HK-2 (cell line): ENCODE measurements at regions not wholly inside any gene's neighbourhood (a gene's known extent, or its start where the extent isn't known, plus 50 kb on each side); places are given as distances from the start of the nearest gene placed in this dataset.

Experiments used
- DNase-seq: peaks from one replicate; pipeline ENCODE4 v3.0.0-alpha.2; 2018; ENCODE audit not compliant: unreplicated experiment

DNA sequence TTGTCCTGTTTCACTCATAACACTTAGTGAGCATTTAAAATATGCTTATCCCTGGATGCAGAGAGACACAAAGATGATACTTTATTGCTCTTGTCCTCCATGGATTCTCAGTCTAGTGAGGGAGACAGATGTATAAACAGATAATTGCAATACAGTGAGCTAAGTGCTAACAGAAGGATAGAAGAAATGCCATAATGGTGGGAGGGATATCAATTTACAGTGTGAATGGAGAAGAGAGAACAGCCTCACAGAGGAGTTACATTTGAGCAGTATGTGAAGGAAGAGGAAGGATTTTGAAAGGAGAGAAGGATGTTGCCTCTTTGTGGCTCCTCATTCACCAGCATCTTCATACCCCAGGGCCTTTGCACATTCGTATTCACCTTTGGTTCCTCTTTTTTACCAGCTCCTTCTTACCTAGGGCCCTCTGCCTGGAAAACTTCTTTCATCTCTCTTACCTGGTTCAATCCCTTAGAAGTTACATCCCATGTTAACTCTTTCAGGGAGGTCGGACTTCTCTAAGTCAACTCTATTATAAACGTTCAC is 341.7 kb downstream of the PRL start:
- DNase-seq = no peak

DNA sequence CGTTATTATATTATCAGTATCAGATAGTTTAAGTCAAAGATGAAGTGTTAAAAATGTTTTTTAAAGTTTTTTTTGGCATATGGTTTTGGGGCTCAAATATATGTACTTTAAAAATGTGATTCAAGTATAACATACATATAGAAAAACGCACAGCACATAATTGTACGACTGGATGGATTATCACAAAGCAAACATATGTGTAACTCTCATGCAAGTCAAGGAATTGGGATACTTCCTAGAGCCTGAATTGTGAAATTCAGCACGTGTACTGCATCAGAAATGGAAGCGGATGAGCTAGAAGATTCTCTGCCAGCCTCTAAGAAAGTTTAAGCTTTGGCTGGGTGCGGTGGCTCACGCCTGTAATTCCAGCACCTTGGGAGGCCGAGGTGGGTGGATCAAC is 340.9 kb downstream of the PRL start:
- DNase-seq = no peak

DNA sequence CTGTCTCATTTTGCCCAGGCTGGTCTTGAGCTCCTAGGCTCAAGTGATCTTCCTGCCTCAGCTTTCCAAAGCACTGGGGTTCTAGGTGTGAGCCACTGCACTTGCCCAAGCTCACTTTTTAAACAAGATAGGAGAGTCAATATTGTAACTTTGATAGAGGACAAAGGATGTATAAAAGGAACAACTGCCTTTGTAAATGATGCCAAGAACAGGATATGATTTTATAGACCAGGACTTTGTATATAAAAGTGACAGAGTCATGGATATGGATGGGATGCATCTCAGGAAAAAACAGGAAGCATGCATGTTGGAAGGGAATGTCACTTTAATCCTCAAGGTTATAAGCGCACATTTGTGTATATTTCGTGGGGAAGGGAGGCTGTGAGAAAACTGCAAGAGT is 338.4 kb downstream of the PRL start:
- no peak for DNase-seq

- DNase-seq = no peak
Measured at GRCh38 chr6:21961226-21961625, 335.6 kb downstream of the PRL start.

- no peak for DNase-seq
Measured at GRCh38 chr6:21965016-21965415, 331.8 kb downstream of the PRL start.

- no peak for DNase-seq
Measured at GRCh38 chr6:21965953-21966539, 330.8 kb downstream of the PRL start.

DNA sequence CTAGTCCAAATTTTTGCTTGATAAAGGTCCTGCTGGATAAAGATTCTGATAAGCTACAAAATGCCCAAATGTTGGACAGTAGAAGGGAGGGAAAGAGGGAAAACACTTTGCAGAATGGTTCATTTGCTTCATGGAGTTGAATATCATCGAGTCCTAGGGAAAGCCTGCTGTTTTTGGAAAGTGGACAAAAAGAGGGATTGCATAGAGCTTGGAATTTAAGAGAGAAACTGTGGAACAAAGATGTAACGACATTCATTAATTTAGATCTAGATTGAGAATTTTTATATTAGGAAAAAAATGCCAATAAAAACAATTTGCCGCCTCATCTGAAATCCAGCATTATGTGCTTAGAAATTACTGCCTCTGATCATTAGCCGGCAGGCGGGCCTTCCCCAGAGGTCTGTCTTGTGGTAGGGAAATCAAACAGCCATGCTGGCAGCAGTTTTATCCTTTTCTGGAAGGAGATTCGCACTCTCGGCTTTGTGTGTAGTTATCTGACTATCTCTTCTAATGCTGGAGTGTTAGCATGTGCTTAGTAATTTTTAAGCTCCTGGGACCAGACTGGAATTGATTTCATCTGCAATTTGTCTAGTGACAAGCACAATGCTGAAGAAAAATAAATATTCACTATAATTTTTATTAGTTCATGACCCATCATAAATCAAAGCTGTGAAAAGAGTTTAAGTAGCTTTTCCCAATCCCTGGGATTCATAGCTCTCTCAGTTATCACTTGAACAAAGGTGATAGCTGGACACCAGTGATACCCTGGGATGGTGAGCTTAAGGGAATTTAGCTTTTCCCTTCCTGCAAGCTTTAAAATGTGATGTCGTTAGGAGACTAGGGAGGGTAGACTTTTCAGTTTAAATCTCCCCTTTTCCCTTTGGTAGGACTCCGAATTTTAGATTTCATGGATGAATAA is 329.5 kb downstream of the PRL start:
- DNase-seq = no peak

DNA sequence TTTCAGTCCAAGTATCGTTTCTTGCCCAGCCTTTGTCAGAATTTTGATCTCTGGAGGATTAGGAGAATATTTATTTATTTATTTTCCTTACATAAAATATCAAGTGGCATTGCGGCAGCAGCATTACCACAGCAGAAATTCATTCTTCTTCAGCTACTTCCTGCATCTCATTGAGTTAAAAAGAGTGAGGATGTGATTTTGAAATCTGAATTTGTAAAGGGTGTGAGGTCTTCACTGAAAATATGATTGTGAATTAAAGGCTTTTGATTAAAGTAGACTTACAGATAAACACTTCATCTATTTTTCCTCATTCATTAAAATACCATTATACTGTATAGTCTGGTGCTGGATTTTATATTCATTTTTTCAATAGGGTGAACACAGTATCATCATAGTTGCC is 328.4 kb downstream of the PRL start:
- no peak for DNase-seq

DNA sequence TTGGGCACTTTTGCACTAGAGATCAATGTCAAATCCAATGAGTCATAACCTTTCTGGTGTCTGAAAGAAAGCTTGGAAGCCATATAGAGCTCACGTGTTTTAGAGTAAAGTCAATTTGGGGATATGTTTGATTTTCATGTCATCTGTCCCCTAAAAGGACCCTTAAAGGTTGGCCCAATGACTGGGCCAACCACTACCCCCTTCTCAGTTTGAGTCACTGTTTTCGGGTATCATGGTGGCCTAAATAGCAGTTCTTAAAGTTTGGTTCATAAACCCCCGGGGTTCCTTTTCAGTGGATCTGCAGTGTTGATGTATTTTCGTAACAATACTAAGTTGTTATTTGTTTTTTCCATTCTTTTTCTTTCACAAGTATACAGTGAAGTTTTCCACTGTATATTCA is 327.6 kb downstream of the PRL start:
- DNase-seq = no peak

- DNase-seq = no peak
Measured at GRCh38 chr6:21970569-21971300, 326.1 kb downstream of the PRL start.

- DNase-seq = no peak
Measured at GRCh38 chr6:21971541-21971940, 325.3 kb downstream of the PRL start.

- DNase-seq = no peak
Measured at GRCh38 chr6:21972516-21972915, 324.3 kb downstream of the PRL start.

DNA sequence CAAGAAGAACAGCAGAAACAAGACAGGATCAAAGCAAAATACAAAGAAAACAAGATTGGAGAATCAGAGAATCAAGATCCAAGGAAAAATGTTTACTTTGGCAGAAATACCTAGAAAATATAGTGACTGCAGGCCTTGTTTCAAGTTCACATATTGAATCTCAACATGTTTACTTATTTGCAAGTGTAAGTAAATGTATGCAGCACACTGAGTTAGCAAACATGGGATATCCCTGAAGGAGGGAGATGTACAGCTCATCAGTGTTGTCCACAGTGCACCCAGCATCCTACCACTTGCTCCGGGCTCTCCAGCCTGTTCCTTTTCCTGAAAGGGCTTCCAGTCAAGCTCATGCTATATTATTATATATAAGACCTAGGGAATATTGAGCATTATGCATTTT is 319.5 kb downstream of the PRL start:
- DNase-seq = no peak

- DNase-seq = no peak
Measured at GRCh38 chr6:21981235-21981833, 315.5 kb downstream of the PRL start.

- DNase-seq = no peak
Measured at GRCh38 chr6:21984135-21984534, 312.7 kb downstream of the PRL start.

DNA sequence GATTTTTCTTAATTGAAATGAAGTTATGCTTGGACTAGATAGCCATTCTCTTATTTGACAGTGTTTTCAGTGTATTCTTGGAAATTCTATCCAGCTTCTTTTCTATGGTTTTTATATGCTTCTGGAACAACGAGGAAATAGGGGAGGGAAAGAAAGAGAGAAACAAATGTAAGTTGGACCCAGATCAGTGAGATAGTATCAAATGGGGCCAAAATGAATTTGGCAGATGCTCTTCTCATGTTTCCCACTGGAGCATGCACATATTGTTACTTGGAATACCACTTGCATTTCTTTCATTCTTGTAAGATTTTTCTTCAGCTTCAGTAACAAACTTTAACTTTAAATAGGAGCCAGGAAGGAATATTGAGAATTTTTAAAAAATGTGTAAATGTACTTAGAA is 312.3 kb downstream of the PRL start:
- no peak for DNase-seq

GRCh38 chr6:21985904-21986303 is 310.9 kb downstream of the PRL start:
- no peak for DNase-seq

DNA sequence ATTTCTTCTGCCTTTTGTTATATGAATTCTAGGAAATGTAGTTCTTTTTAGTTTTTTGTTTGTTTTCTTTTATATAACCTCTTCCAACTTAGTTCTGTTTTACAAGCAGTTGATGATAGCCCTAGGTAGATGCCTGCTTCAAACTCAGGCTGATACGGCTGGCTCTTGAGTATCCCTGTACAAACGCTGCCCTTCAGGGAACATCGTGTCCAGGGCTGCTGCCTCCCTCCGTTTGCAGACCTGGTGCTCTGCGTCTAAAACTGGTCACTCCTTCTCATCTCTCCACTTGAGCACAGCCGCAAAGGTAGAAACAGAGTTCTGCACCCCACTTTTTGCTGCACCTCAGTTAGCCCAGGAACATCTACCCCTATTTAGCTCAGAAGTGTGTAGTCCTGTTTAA is 310.1 kb downstream of the PRL start:
- no peak for DNase-seq

DNA sequence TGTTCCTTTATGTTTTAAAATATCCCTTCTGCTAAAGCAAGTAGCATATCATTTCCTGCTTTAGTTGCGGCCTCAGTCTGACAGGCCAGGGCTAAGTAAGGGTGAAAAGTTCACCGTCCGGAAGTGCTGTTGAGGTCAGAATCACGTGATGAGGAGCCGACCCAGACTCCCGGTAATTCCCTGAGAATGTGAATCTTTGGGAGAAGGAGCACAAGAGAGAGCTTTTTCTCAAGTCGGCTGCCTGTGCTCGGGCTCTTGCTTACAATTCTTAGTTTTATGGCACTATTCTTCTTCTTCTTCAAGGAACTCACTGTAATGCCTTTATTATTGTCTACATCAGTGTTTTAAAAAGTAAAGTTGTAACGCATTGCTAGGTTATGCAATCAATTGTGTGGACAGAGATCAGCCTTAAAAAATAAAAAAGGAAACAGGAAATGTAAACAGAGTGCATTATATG is 309.3 kb downstream of the PRL start:
- peak; percentile 77 for DNase-seq

DNA sequence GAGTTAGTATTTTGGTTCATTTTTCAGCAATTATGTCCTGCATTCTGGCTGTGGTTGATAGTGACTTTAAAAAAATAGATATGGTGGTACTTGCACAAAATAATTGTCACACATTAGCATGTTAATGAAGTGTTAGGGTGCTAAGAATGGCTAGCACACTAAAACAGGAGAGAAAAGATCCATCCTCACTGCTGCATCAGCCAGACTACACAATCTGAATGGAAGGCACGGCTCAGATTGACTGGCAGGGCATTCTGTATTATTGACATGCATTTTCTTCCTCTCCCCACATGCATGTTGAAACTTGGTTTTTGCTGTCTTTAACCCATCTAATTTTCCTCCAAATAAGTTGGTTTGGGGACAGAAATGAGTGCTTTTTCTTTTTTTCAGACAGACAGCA is 306.3 kb downstream of the PRL start:
- DNase-seq = no peak

GRCh38 chr6:21992178-21992967 is 304.5 kb downstream of the PRL start:
- DNase-seq = peak; percentile 11
